H9 (cell line): ENCODE measurements at regions not wholly inside any gene's neighbourhood (a gene's known extent, or its start where the extent isn't known, plus 50 kb on each side); places are given as distances from the start of the nearest gene placed in this dataset.

Experiments used
- DNase-seq: peaks from one replicate; pipeline ENCODE4 v3.0.0-alpha.2; 2017
- H2AFZ ChIP-seq: one replicate; pipeline ENCODE4 v1.6.1; 2013; ENCODE audit warnings: mild to moderate bottlenecking, low read length, control low read depth, moderate library complexity
- H2AK5ac ChIP-seq: 2 replicates; pipeline ENCODE4 v1.6.1; 2013; ENCODE audit warnings: low read length, control low read depth, mixed read lengths; ENCODE audit not compliant: insufficient read length
- H2BK120ac ChIP-seq: one replicate; pipeline ENCODE4 v1.6.1; 2013; ENCODE audit warnings: low read depth, mild to moderate bottlenecking, low read length, control low read depth, inconsistent platforms; ENCODE audit not compliant: poor library complexity, severe bottlenecking
- H2BK12ac ChIP-seq: 2 replicates; pipeline ENCODE4 v1.6.1; 2013; ENCODE audit warnings: low read length, control low read depth, mixed read lengths, low read depth; ENCODE audit not compliant: insufficient read length
- H2BK15ac ChIP-seq: 2 replicates; pipeline ENCODE4 v1.6.1; 2013; ENCODE audit warnings: low read depth, low read length, control low read depth
- H2BK20ac ChIP-seq: one replicate; pipeline ENCODE4 v1.6.1; 2013; ENCODE audit warnings: low read depth, mild to moderate bottlenecking, low read length, control low read depth, inconsistent platforms; ENCODE audit not compliant: poor library complexity, severe bottlenecking
- H2BK5ac ChIP-seq: 2 replicates; pipeline ENCODE4 v1.6.1; 2013; ENCODE audit warnings: low read length, control low read depth, mixed read lengths; ENCODE audit not compliant: insufficient read length
- H3K14ac ChIP-seq: 2 replicates; pipeline ENCODE4 v1.6.1; 2013; ENCODE audit warnings: low read length, control low read depth; ENCODE audit not compliant: insufficient read depth
- H3K18ac ChIP-seq: 2 replicates; pipeline ENCODE4 v1.6.1; 2013; ENCODE audit warnings: low read depth, mild to moderate bottlenecking, mixed read lengths, low read length, control low read depth; ENCODE audit not compliant: insufficient read length
- H3K23ac ChIP-seq: 2 replicates; pipeline ENCODE4 v1.6.1; 2013; ENCODE audit warnings: low read length, control low read depth, mixed read lengths, low read depth; ENCODE audit not compliant: insufficient read length
- H3K23me2 ChIP-seq: 2 replicates; pipeline ENCODE4 v1.6.1; 2013; ENCODE audit warnings: low read depth, mild to moderate bottlenecking, mixed read lengths, low read length, control low read depth; ENCODE audit not compliant: insufficient read length, poor library complexity, severe bottlenecking
- H3K27ac ChIP-seq: 2 replicates; pipeline ENCODE4 v1.5.1; 2013; ENCODE audit warnings: low read length, control low read depth, mixed read lengths, low read depth; ENCODE audit not compliant: insufficient read length
- H3K27me3 ChIP-seq: 2 replicates; pipeline ENCODE4 v1.6.1; 2013; ENCODE audit warnings: low read length, control low read depth, inconsistent platforms; ENCODE audit not compliant: insufficient read depth
- H3K4ac ChIP-seq: 2 replicates; pipeline ENCODE4 v1.6.1; 2013; ENCODE audit warnings: low read depth, mild to moderate bottlenecking, control low read depth, inconsistent platforms, low read length, moderate library complexity
- H3K4me1 ChIP-seq: 2 replicates; pipeline ENCODE4 v1.6.1; 2013; ENCODE audit warnings: low read length, control low read depth, inconsistent platforms; ENCODE audit not compliant: insufficient read depth
- H3K4me2 ChIP-seq: 2 replicates; pipeline ENCODE4 v1.6.1; 2013; ENCODE audit warnings: low read length, control low read depth, mixed read lengths; ENCODE audit not compliant: insufficient read length, insufficient read depth
- H3K56ac ChIP-seq: 2 replicates; pipeline ENCODE4 v1.6.1; 2013; ENCODE audit warnings: low read depth, mild to moderate bottlenecking, mixed read lengths, low read length, control low read depth; ENCODE audit not compliant: insufficient read length
- H3K79me1 ChIP-seq: 2 replicates; pipeline ENCODE4 v1.6.1; 2013; ENCODE audit warnings: low read depth, mild to moderate bottlenecking, moderate library complexity, low read length, control low read depth, inconsistent platforms; ENCODE audit not compliant: insufficient read depth, poor library complexity, severe bottlenecking
- H3K79me2 ChIP-seq: 2 replicates; pipeline ENCODE4 v1.6.1; 2013; ENCODE audit warnings: low read length, control low read depth, inconsistent platforms; ENCODE audit not compliant: insufficient read depth
- H3K9ac ChIP-seq: 2 replicates; pipeline ENCODE4 v1.6.1; 2013; ENCODE audit warnings: low read length, control low read depth, mixed read lengths; ENCODE audit not compliant: insufficient read length; ENCODE audit errors: extremely low read depth
- H3K9me3 ChIP-seq: one replicate; pipeline ENCODE4 v1.6.1; 2013; ENCODE audit warnings: low read depth, low read length, inconsistent platforms; ENCODE audit not compliant: control insufficient read depth
- H3T11ph ChIP-seq: one replicate; pipeline ENCODE4 v1.6.1; 2013; ENCODE audit warnings: mild to moderate bottlenecking, low read length, control low read depth, inconsistent platforms
- H4K20me1 ChIP-seq: one replicate; pipeline ENCODE4 v1.6.1; 2013; ENCODE audit not compliant: control insufficient read depth, insufficient read length, insufficient read depth
- H4K5ac ChIP-seq: 2 replicates; pipeline ENCODE4 v1.6.1; 2013; ENCODE audit warnings: low read depth, mild to moderate bottlenecking, mixed read lengths, low read length, control low read depth; ENCODE audit not compliant: insufficient read length
- H4K8ac ChIP-seq: replicated peaks from 2 replicates; pipeline ENCODE4 v1.6.1; 2013; ENCODE audit warnings: low read length, control low read depth, mixed read lengths, low read depth; ENCODE audit not compliant: insufficient read length
- H4K91ac ChIP-seq: 2 replicates; pipeline ENCODE4 v1.6.1; 2013; ENCODE audit warnings: low read depth, mild to moderate bottlenecking, moderate library complexity, mixed read lengths, low read length, control low read depth; ENCODE audit not compliant: insufficient read length
- H3K27ac Mint-ChIP-seq, 3 experiments: 2 replicates in 2 of 3; 3 replicates in 1 of 3; pipeline ENCODE4 v1.8.0; 2020 to 2021; ENCODE audit warnings: mixed read lengths in 3 of 3, mild to moderate bottlenecking in 1 of 3, moderate library complexity in 1 of 3
- H3K27me3 Mint-ChIP-seq: 2 replicates; pipeline ENCODE4 v1.8.0; 2021; ENCODE audit warnings: low read depth, mild to moderate bottlenecking, moderate library complexity, mixed read lengths
- H3K36me3 Mint-ChIP-seq, 3 experiments: 2 replicates in 2 of 3; 3 replicates in 1 of 3; pipeline ENCODE4 v1.8.0; 2020 to 2021; ENCODE audit warnings: low read depth in 3 of 3, mixed read lengths in 3 of 3; ENCODE audit not compliant: insufficient read depth in 1 of 3
- H3K4me1 Mint-ChIP-seq, 2 experiments: 2 replicates each; pipeline ENCODE4 v1.8.0; 2020; ENCODE audit warnings: mixed read lengths in 2 of 2
- H3K4me3 Mint-ChIP-seq, 2 experiments: 2 replicates in 1 of 2; 3 replicates in 1 of 2; pipeline ENCODE4 v1.8.0; 2020 to 2021; ENCODE audit warnings: mild to moderate bottlenecking in 2 of 2, mixed read lengths in 2 of 2, moderate library complexity in 1 of 2
- H3K9me3 Mint-ChIP-seq, 2 experiments: 2 replicates in 1 of 2; 3 replicates in 1 of 2; pipeline ENCODE4 v1.8.0; 2020; ENCODE audit warnings: mild to moderate bottlenecking in 2 of 2, mixed read lengths in 2 of 2, moderate library complexity in 1 of 2
- WGBS: extraction: QIAGEN DNeasy Blood & Tissue Kit; methylation state at CpG from one replicate; pipeline ENCODE4 v1.1.7; 2013; ENCODE audit warnings: missing lambda C conversion rate, low lambda C conversion rate, mixed read lengths; ENCODE audit not compliant: insufficient read length; ENCODE audit errors: extremely low coverage; 5-methylcytosine and 5-hydroxymethylcytosine counted together
- TF ChIP-seq, protein P1 (sequence below): fragments of 200-600 bp; sonication (generic); conservative IDR thresholded peaks from 3 replicates; pipeline ENCODE4 v1.8.0; 2021; ENCODE audit warnings: antibody characterized with exemption, mild to moderate bottlenecking

DNA sequence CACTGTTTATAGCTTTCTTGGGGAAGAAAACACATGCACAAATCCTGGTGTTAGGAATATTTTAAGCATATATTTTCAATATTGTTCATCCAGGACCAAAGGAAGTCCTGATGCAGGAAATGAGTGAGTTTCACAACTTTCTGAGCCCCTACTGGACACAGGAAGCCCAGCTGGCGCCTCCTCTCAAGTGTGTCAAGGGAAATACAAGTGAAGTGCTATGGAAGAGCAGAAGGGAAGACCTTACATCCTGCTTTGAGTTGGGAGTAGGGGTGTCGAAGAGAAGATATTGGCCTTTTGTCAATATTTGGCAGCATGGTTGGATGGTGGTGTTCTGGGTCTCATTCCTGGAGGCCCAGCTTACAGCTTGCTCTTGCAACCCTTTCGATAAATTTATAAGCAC is 66.1 kb upstream of the ZDHHC17 start:
- Histone ChIP-seq H2BK5ac (no peak overlapping the region), H3K27me3 (no peaks in the 10 kb centered on the region), H3K27ac (no peak overlapping the region), H3K9me3 (no peaks in the 10 kb centered on the region), H3K18ac (no peak overlapping the region), H3K9ac (no peak overlapping the region), H3K79me2 (no peaks in the 10 kb centered on the region), H4K8ac (no peak overlapping the region), H4K91ac (no peak overlapping the region), H3K4me2 (no peak overlapping the region), H3K14ac (no peak overlapping the region), H3K4me1 (no peaks in the 10 kb centered on the region; the same call in 1 of the 2 replicates), H2AFZ (no peak overlapping the region), H3T11ph (no peak overlapping the region), H2BK120ac (no peak overlapping the region), H2AK5ac (no peak overlapping the region), H3K4ac (no peak overlapping the region), H3K56ac (no peak overlapping the region), H4K5ac (no peak overlapping the region), H2BK12ac (no peak overlapping the region), H3K79me1 (no peaks in the 10 kb centered on the region), H2BK20ac (no peak overlapping the region), H3K23ac (no peak overlapping the region), H2BK15ac (no peak overlapping the region), H3K23me2 (no peaks in the 10 kb centered on the region), H4K20me1 (no peaks in the 10 kb centered on the region)
- Mint-ChIP-seq H3K27me3 (no peaks in the 10 kb centered on the region), H3K27ac (no peak overlapping the region), H3K9me3 (no peaks in the 10 kb centered on the region), H3K4me3 (no peak overlapping the region), H3K4me1 (peaks cover 29 to 38% of the 10 kb centered on the region in 2 experiments), H3K36me3 (no peaks in the 10 kb centered on the region)
- TF ChIP-seq, protein P1, sequence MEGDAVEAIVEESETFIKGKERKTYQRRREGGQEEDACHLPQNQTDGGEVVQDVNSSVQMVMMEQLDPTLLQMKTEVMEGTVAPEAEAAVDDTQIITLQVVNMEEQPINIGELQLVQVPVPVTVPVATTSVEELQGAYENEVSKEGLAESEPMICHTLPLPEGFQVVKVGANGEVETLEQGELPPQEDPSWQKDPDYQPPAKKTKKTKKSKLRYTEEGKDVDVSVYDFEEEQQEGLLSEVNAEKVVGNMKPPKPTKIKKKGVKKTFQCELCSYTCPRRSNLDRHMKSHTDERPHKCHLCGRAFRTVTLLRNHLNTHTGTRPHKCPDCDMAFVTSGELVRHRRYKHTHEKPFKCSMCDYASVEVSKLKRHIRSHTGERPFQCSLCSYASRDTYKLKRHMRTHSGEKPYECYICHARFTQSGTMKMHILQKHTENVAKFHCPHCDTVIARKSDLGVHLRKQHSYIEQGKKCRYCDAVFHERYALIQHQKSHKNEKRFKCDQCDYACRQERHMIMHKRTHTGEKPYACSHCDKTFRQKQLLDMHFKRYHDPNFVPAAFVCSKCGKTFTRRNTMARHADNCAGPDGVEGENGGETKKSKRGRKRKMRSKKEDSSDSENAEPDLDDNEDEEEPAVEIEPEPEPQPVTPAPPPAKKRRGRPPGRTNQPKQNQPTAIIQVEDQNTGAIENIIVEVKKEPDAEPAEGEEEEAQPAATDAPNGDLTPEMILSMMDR = no peak; the same call in 2 of the 3 replicates
- DNase-seq = no peak
- no CpG with 5 or more reads among the region's 3 CpGs for WGBS
